Endodermal cell (in vitro differentiated cells): ENCODE measurements at regions not wholly inside any gene's neighbourhood (a gene's known extent, or its start where the extent isn't known, plus 50 kb on each side); places are given as distances from the start of the nearest gene placed in this dataset.

Experiments
- DNase-seq: peaks from one replicate; pipeline ENCODE4 v3.0.0-alpha.2; 2017
- H3K27ac ChIP-seq: 2 replicates; pipeline ENCODE4 v1.5.1; 2013; ENCODE audit warnings: mild to moderate bottlenecking, low read depth, low read length, moderate library complexity
- H3K27me3 ChIP-seq: 2 replicates; pipeline ENCODE4 v1.6.1; 2013; ENCODE audit warnings: mild to moderate bottlenecking, low read length, moderate library complexity; ENCODE audit not compliant: insufficient read depth, control insufficient read depth, poor library complexity, severe bottlenecking
- H3K36me3 ChIP-seq: 2 replicates; pipeline ENCODE4 v1.7.0; 2013; ENCODE audit warnings: mild to moderate bottlenecking, low read length, moderate library complexity; ENCODE audit not compliant: control insufficient read depth, insufficient read depth
- H3K4me1 ChIP-seq: one replicate; pipeline ENCODE4 v1.7.0; 2013; ENCODE audit warnings: low read length; ENCODE audit not compliant: control insufficient read depth, insufficient read depth
- H3K4me3 ChIP-seq: 2 replicates; pipeline ENCODE4 v1.5.1; 2013; ENCODE audit warnings: mild to moderate bottlenecking, low read length, moderate library complexity
- H3K9ac ChIP-seq: 2 replicates; pipeline ENCODE4 v1.6.1; 2013; ENCODE audit warnings: mild to moderate bottlenecking, low read length, moderate library complexity; ENCODE audit not compliant: poor library complexity, severe bottlenecking; ENCODE audit errors: extremely low read depth
- H3K9me3 ChIP-seq: 2 replicates; pipeline ENCODE4 v1.6.1; 2013; ENCODE audit warnings: mild to moderate bottlenecking, low read length, moderate library complexity; ENCODE audit not compliant: control insufficient read depth
- H3K27ac Mint-ChIP-seq: 2 replicates; pipeline ENCODE4 v1.8.0; 2020; ENCODE audit warnings: mixed read lengths
- H3K27me3 Mint-ChIP-seq: 2 replicates; pipeline ENCODE4 v1.8.0; 2021; ENCODE audit warnings: mild to moderate bottlenecking, mixed read lengths; ENCODE audit not compliant: insufficient read depth
- H3K36me3 Mint-ChIP-seq: 2 replicates; pipeline ENCODE4 v1.8.0; 2020; ENCODE audit warnings: low read depth, mixed read lengths
- H3K4me1 Mint-ChIP-seq: 2 replicates; pipeline ENCODE4 v1.8.0; 2020; ENCODE audit warnings: mixed read lengths
- H3K4me3 Mint-ChIP-seq: 2 replicates; pipeline ENCODE4 v1.8.0; 2020; ENCODE audit warnings: mild to moderate bottlenecking, moderate library complexity, mixed read lengths
- H3K9me3 Mint-ChIP-seq: 2 replicates; pipeline ENCODE4 v1.8.0; 2020; ENCODE audit warnings: mild to moderate bottlenecking, mixed read lengths
- CTCF ChIP-seq: fragments of 200-600 bp; sonication (generic); conservative IDR thresholded peaks from 2 replicates; pipeline ENCODE4 v1.5.0; 2021; ENCODE audit warnings: antibody characterized with exemption, mild to moderate bottlenecking
- WGBS, 2 experiments: methylation state at CpG; one replicate each; pipeline versions ENCODE4 v1.1.5 to v1.1.7; 2013; ENCODE audit warnings: missing lambda C conversion rate in 2 of 2, mixed read lengths in 1 of 2; ENCODE audit not compliant: insufficient coverage in 1 of 2, insufficient read length in 1 of 2; 5-methylcytosine and 5-hydroxymethylcytosine counted together

GRCh38 chr2:216562696-216563435, 64.2 kb downstream of the RPL37A start:
- peaks cover 5% of the 10 kb centered on the region for H3K9me3 Mint-ChIP-seq
- peak overlapping the region; percentile 13 for H3K27ac Mint-ChIP-seq
- no peaks in the 10 kb centered on the region for H3K36me3 ChIP-seq
- no peaks in the 10 kb centered on the region for H3K27me3 ChIP-seq
- H3K4me3 Mint-ChIP-seq: no peak overlapping the region
- H3K4me3 ChIP-seq: no peak overlapping the region
- no peak for TF ChIP-seq CTCF
- H3K27ac ChIP-seq: no peak overlapping the region
- 64 to 68% methylated on average over 7 to 13 of the region's 13 CpGs for WGBS, 2 experiments
- H3K9ac ChIP-seq: no peak overlapping the region
- peaks cover 2% of the 10 kb centered on the region for H3K27me3 Mint-ChIP-seq
- peaks cover 6% of the 10 kb centered on the region for H3K4me1 ChIP-seq
- peaks cover 31% of the 10 kb centered on the region for H3K4me1 Mint-ChIP-seq
- no peaks in the 10 kb centered on the region for H3K36me3 Mint-ChIP-seq
- peak; percentile 87 for DNase-seq
- H3K9me3 ChIP-seq: no peaks in the 10 kb centered on the region

GRCh38 chr2:216563646-216564045, 65.0 kb downstream of the RPL37A start:
- Histone ChIP-seq H3K9me3 (no peaks in the 10 kb centered on the region), H3K9ac (no peak overlapping the region), H3K4me1 (peaks cover 6% of the 10 kb centered on the region), H3K27me3 (no peaks in the 10 kb centered on the region), H3K27ac (no peak overlapping the region), H3K36me3 (no peaks in the 10 kb centered on the region), H3K4me3 (no peak overlapping the region)
- Mint-ChIP-seq H3K27ac (no peak overlapping the region), H3K9me3 (peaks cover 5% of the 10 kb centered on the region), H3K27me3 (peaks cover 2% of the 10 kb centered on the region), H3K4me3 (no peak overlapping the region), H3K4me1 (peaks cover 33% of the 10 kb centered on the region), H3K36me3 (no peaks in the 10 kb centered on the region)
- no peak for TF ChIP-seq CTCF
- DNase-seq: no peak
- 87 to 94% methylated on average over 3 to 7 of the region's 7 CpGs for WGBS, 2 experiments

DNA sequence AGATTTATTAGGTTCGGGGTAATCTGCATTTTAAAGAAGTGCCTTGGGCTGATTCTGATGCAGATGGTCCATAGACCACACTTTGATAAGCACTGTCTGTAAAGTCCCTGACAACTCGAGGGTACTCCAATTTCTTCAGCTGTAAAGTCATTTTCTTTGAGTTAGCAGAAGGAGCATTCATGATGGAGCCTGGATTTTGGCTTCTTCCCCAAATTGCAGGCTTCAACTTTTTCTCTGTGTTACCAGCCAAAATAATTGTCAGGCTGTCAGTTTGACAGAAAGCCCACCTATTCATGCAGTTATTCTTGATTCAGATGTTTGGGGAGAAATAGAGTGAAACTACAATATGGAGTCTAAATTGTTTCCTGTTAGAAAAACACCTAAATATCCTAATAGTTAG, 66.0 kb downstream of the RPL37A start:
- peaks cover 6% of the 10 kb centered on the region for H3K4me1 ChIP-seq
- no peaks in the 10 kb centered on the region for H3K27me3 ChIP-seq
- no peak overlapping the region for H3K9ac ChIP-seq
- no peaks in the 10 kb centered on the region for H3K9me3 ChIP-seq
- peaks cover 5% of the 10 kb centered on the region for H3K9me3 Mint-ChIP-seq
- no peaks in the 10 kb centered on the region for H3K36me3 Mint-ChIP-seq
- 79 to 89% methylated on average over 2 of the region's 2 CpGs for WGBS, 2 experiments
- peaks cover 34% of the 10 kb centered on the region for H3K4me1 Mint-ChIP-seq
- no peak for TF ChIP-seq CTCF
- peaks cover 3% of the 10 kb centered on the region for H3K27me3 Mint-ChIP-seq
- no peak overlapping the region for H3K4me3 ChIP-seq
- no peak overlapping the region for H3K27ac ChIP-seq
- no peak for DNase-seq
- H3K36me3 ChIP-seq: no peaks in the 10 kb centered on the region
- H3K4me3 Mint-ChIP-seq: no peak overlapping the region
- H3K27ac Mint-ChIP-seq: no peak overlapping the region
